GM10266 (cell line): ENCODE measurements at regions not wholly inside any gene's neighbourhood (a gene's known extent, or its start where the extent isn't known, plus 50 kb on each side); places are given as distances from the start of the nearest gene placed in this dataset.

Source experiments
- DNase-seq: peaks from one replicate; pipeline ENCODE4 v3.0.0; 2012; ENCODE audit errors: extremely low spot score
- TF ChIP-seq, protein P1 (sequence below): IDR thresholded peaks from 2 replicates; pipeline ENCODE4 v1.5.1; 2012; ENCODE audit warnings: mild to moderate bottlenecking, low read depth; ENCODE audit not compliant: control insufficient read depth, insufficient read depth; ENCODE audit errors: missing control alignments

GRCh38 chr6:11644601-11645000, 107.1 kb downstream of the TMEM170B start:
- TF ChIP-seq, protein P1, sequence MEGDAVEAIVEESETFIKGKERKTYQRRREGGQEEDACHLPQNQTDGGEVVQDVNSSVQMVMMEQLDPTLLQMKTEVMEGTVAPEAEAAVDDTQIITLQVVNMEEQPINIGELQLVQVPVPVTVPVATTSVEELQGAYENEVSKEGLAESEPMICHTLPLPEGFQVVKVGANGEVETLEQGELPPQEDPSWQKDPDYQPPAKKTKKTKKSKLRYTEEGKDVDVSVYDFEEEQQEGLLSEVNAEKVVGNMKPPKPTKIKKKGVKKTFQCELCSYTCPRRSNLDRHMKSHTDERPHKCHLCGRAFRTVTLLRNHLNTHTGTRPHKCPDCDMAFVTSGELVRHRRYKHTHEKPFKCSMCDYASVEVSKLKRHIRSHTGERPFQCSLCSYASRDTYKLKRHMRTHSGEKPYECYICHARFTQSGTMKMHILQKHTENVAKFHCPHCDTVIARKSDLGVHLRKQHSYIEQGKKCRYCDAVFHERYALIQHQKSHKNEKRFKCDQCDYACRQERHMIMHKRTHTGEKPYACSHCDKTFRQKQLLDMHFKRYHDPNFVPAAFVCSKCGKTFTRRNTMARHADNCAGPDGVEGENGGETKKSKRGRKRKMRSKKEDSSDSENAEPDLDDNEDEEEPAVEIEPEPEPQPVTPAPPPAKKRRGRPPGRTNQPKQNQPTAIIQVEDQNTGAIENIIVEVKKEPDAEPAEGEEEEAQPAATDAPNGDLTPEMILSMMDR, result no peak
- DNase-seq, result no peak

DNA sequence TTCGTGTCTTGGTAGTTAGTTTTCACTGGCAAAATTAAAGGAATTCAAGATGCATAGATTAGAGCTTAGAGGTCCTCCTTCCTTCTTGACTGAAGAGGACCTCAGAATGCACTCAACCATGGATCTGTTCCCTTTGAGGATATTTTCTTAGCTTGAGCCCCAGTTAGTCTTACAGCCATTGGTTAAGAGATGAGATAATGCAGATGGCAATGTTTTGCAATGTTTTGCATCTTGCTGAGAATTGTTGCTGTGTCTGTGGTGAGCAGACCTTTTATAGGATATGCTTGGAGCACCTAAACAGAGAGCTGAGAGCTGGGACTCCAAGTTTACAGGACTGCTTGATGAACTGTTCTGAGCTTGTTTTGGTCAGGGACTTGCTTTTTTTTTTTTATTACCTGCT, 107.5 kb downstream of the TMEM170B start:
- no peak for DNase-seq
- TF ChIP-seq, protein P1, result no peak

- DNase-seq, result no peak
- TF ChIP-seq, protein P1, result no peak
Measured at GRCh38 chr6:11648436-11648775, 110.9 kb downstream of the TMEM170B start.

DNA sequence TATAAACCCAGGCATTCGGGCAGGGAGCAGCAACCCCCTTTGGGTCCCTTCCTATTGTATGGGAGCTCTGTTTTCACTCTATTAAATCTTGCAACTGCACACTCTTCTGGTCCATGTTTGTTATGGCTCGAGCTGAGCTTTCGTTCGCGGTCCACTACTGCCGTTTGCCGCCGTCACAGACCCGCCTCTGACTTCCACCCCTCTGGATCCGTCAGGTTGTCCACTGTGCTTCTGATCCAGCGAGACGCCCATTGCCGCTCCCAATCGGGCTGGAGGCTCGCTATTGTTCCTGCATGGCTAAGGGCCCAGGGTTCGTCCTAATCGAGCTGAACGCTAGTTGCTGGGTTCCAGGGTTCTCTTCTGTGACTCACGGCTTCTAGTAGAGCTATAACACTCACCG, 111.3 kb downstream of the TMEM170B start:
- TF ChIP-seq, protein P1, result no peak

GRCh38 chr6:11650025-11650696, 112.6 kb downstream of the TMEM170B start:
- TF ChIP-seq, protein P1, result no peak
- no peak for DNase-seq

More for the DNA sequence above, 111.3 kb downstream of the TMEM170B start:
- DNase-seq, result no peak

- DNase-seq, result no peak
- TF ChIP-seq, protein P1, result no peak
Measured at GRCh38 chr6:11650711-11651110, 113.2 kb downstream of the TMEM170B start.

GRCh38 chr6:11653028-11653583, 115.6 kb downstream of the TMEM170B start:
- DNase-seq, result peak; percentile 59
- TF ChIP-seq, protein P1, result no peak
